ENCODE measurements at regions not wholly inside any gene's neighbourhood (a gene's known extent, or its start where the extent isn't known, plus 50 kb on each side); places are given as distances from the start of the nearest gene placed in this dataset.
"Not testable (repeated sequence)": the region's sequence is repeated elsewhere in the genome, so short reads cannot be mapped to it uniquely, and the experiment has no call there.

- no peaks in the 10 kb centered on the region for H3K9me3 ChIP-seq (ENCODE audit: control insufficient read depth in 2 of 3, insufficient read depth in 1 of 3, low read length in 3 of 3)
- no peak overlapping the region for H3K4me3 ChIP-seq (ENCODE audit: low read length in 3 of 3)
- no peak for DNase-seq
- H3K36me3 ChIP-seq (ENCODE audit: control insufficient read depth in 2 of 3, insufficient read depth in 3 of 3, low read length in 3 of 3) = no peaks in the 10 kb centered on the region
- no peaks in the 10 kb centered on the region for H3K27me3 ChIP-seq (ENCODE audit: control insufficient read depth, insufficient read depth, low read length)
- intact Hi-C loops (cut with DNase I) = no loop called here
- H3K4me1 ChIP-seq (ENCODE audit: control insufficient read depth in 2 of 3, insufficient read depth in 2 of 3, low read depth in 1 of 3, low read length in 3 of 3) = no peaks in the 10 kb centered on the region
- no peak overlapping the region for H3K9ac ChIP-seq (ENCODE audit: low read length in 3 of 3)
- H3K27ac ChIP-seq (ENCODE audit: low read depth in 2 of 2, low read length in 2 of 2) = no peak overlapping the region
- FAIRE-seq = no peak
- no peak for TF ChIP-seq CTCF (IDR thresholded peaks at IDR 0.05; ENCODE audit: borderline replicate concordance, extremely low read depth, insufficient read depth)
Measured at GRCh38 chr18:2164644-2165550, 406.4 kb downstream of the METTL4 start.

- not testable (repeated sequence) for DNase-seq; H3K9ac ChIP-seq (ENCODE audit: low read length in 3 of 3)
Measured at GRCh38 chr18:2166876-2167275, 404.4 kb downstream of the METTL4 start.

GRCh38 chr18:2168022-2168421 is 403.3 kb downstream of the METTL4 start:
- DNase-seq (no peak), FAIRE-seq (no peak)
- no peaks in the 10 kb centered on the region for H3K4me1 ChIP-seq (ENCODE audit: control insufficient read depth in 2 of 3, insufficient read depth in 2 of 3, low read depth in 1 of 3, low read length in 3 of 3)
- H3K27me3 ChIP-seq (ENCODE audit: control insufficient read depth, insufficient read depth, low read length) = no peaks in the 10 kb centered on the region
- no peak overlapping the region for H3K27ac ChIP-seq (ENCODE audit: low read depth in 2 of 2, low read length in 2 of 2)
- H3K4me3 ChIP-seq (ENCODE audit: low read length in 3 of 3) = no peak overlapping the region
- H3K9ac ChIP-seq (ENCODE audit: low read length in 3 of 3) = no peak overlapping the region
- intact Hi-C loops (cut with DNase I) = no loop called here
- no peak for TF ChIP-seq CTCF (IDR thresholded peaks at IDR 0.05; ENCODE audit: borderline replicate concordance, extremely low read depth, insufficient read depth)
- no peaks in the 10 kb centered on the region for H3K9me3 ChIP-seq (ENCODE audit: control insufficient read depth in 2 of 3, insufficient read depth in 1 of 3, low read length in 3 of 3)
- H3K36me3 ChIP-seq (ENCODE audit: control insufficient read depth in 2 of 3, insufficient read depth in 3 of 3, low read length in 3 of 3) = no peaks in the 10 kb centered on the region

More at GRCh38 chr18:2166876-2167275, 404.4 kb downstream of the METTL4 start:
- H3K4me3 ChIP-seq (ENCODE audit: low read length in 3 of 3); H3K9me3 ChIP-seq (ENCODE audit: control insufficient read depth in 2 of 3, insufficient read depth in 1 of 3, low read length in 3 of 3); H3K27ac ChIP-seq (ENCODE audit: low read depth in 2 of 2, low read length in 2 of 2); H3K27me3 ChIP-seq (ENCODE audit: control insufficient read depth, insufficient read depth, low read length); intact Hi-C loops (cut with DNase I); H3K36me3 ChIP-seq (ENCODE audit: control insufficient read depth in 2 of 3, insufficient read depth in 3 of 3, low read length in 3 of 3); H3K4me1 ChIP-seq (ENCODE audit: control insufficient read depth in 2 of 3, insufficient read depth in 2 of 3, low read depth in 1 of 3, low read length in 3 of 3); FAIRE-seq: not testable (repeated sequence)

GRCh38 chr18:2169656-2170055 is 401.6 kb downstream of the METTL4 start:
- DNase-seq = no peak
- Histone ChIP-seq H3K4me3 (ENCODE audit: low read length in 3 of 3) (no peak overlapping the region), H3K9me3 (ENCODE audit: control insufficient read depth in 2 of 3, insufficient read depth in 1 of 3, low read length in 3 of 3) (no peaks in the 10 kb centered on the region), H3K27ac (ENCODE audit: low read depth in 2 of 2, low read length in 2 of 2) (no peak overlapping the region), H3K36me3 (ENCODE audit: control insufficient read depth in 2 of 3, insufficient read depth in 3 of 3, low read length in 3 of 3) (no peaks in the 10 kb centered on the region), H3K27me3 (ENCODE audit: control insufficient read depth, insufficient read depth, low read length) (no peaks in the 10 kb centered on the region), H3K9ac (ENCODE audit: low read length in 3 of 3) (no peak overlapping the region), H3K4me1 (ENCODE audit: control insufficient read depth in 2 of 3, insufficient read depth in 2 of 3, low read depth in 1 of 3, low read length in 3 of 3) (no peaks in the 10 kb centered on the region)
- no peak for FAIRE-seq
- TF ChIP-seq CTCF (IDR thresholded peaks at IDR 0.05; ENCODE audit: borderline replicate concordance, extremely low read depth, insufficient read depth) = no peak
- intact Hi-C loops (cut with DNase I) = no loop called here

All from kidney (tissue), 13 donors.